C4-2B (cell line): ENCODE measurements at regions not wholly inside any gene's neighbourhood (a gene's known extent, or its start where the extent isn't known, plus 50 kb on each side); places are given as distances from the start of the nearest gene placed in this dataset.

ENCODE experiments used
- ZFX ChIP-seq: fragments of 450-650 bp; IDR thresholded peaks from 2 replicates; pipeline ENCODE4 v1.6.1; 2017
- TF ChIP-seq, protein P1 (sequence below): fragments of 450-650 bp; conservative IDR thresholded peaks from 2 replicates; pipeline ENCODE4 v1.5.1; 2017; ENCODE audit warnings: mild to moderate bottlenecking

DNA sequence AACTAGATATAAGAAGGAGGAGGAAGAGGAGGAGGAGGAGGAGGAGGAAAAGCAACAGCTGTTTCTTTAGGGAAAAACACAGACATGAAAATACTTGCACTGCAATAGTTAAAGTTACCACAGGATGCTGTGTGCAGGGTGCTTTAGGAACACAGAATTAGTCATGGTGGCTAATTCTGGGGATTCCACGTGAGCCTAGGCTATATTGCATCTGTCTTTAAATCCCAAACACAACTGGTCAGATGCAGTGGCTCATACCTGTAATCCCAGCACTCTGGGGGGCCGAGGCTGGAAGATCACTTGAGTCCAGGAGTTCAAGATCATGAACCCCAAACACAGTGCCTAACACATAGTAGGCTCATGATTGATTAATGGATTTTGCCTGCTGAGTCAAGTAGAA, 155.3 kb upstream of the C16orf82 start:
- TF ChIP-seq, protein P1, sequence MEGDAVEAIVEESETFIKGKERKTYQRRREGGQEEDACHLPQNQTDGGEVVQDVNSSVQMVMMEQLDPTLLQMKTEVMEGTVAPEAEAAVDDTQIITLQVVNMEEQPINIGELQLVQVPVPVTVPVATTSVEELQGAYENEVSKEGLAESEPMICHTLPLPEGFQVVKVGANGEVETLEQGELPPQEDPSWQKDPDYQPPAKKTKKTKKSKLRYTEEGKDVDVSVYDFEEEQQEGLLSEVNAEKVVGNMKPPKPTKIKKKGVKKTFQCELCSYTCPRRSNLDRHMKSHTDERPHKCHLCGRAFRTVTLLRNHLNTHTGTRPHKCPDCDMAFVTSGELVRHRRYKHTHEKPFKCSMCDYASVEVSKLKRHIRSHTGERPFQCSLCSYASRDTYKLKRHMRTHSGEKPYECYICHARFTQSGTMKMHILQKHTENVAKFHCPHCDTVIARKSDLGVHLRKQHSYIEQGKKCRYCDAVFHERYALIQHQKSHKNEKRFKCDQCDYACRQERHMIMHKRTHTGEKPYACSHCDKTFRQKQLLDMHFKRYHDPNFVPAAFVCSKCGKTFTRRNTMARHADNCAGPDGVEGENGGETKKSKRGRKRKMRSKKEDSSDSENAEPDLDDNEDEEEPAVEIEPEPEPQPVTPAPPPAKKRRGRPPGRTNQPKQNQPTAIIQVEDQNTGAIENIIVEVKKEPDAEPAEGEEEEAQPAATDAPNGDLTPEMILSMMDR, result no peak
- TF ChIP-seq ZFX, result no peak
